HG03442 (cell line): ENCODE measurements at regions not wholly inside any gene's neighbourhood (a gene's known extent, or its start where the extent isn't known, plus 50 kb on each side); places are given as distances from the start of the nearest gene placed in this dataset.
A peak's percentile ranks its signal among the peaks of the same experiment; 100 is the strongest.
"Not testable (repeated sequence)": the region's sequence is repeated elsewhere in the genome, so short reads cannot be mapped to it uniquely, and the experiment has no call there.

Experiments used
- ATAC-seq: cut with Tn5 transposase; IDR thresholded peaks from one replicate; pipeline ENCODE4 v1.9.1; 2021; ENCODE audit warnings: mild to moderate bottlenecking, moderate library complexity; ENCODE audit not compliant: unreplicated experiment

DNA sequence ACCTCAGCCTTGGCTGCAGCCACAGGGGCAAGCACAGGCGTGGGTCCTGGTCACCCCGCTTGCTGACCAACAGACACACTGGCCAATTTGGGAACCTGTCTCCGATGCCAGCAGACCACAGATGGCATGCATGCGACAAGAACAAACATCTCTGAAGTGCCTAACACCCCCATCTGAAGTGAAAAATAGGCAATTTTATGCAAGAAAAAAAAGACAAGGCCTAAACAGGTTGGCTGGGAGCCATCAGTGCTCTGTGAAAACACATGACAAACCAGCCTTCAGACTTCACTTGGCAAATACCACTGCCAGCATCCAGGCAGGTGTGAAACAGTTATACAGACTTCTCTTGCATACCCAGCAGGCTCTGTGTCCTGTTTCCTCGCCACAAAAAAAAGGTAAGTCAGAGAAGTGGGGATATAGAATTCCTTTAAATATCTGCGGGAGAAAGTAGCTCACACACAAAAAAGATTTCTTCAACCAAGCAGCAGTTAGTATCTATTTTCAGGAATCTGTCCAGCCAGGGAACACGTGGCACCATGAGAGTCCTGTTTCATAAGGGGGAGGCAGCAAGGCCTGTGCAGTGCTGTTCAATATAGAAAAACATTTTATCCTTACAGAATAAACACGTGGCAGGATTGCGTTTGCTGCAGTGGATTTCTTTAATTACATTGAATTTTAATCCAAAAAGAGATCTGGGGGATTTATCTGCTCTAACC lies 293.4 kb upstream of the MKLN1 start:
- no peak for ATAC-seq

DNA sequence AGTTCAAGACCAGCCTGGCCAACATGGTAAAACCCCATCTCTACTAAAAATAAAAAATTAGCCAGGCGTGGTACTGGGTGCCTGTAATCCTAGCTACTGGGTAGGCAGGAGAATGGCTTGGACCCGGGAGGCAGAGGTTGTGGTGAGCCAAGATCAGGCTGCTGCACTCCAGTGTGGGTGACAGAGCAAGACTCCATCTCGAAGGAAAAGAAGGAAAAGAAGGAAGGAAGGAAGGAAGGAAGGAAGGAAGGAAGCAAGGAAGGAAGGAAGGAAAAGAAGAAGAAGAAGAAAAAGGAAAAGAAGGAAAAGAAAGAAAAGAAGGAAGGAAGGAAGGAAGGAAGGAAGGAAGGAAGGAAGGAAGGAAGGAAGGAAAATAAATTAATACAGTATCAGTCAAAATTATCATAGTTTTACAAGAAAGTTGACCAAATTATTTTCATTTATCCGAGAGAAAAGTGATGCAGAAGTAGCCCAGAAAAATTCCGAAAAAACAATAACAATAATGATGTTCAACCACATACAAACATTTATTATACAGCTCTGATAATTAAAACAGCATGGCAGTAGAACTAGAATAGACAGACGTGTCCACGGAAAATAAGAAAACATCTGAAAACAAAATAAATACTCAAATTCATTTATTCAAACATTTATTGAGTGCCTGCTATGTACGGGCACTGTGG lies 292.4 kb upstream of the MKLN1 start:
- no peak for ATAC-seq

DNA sequence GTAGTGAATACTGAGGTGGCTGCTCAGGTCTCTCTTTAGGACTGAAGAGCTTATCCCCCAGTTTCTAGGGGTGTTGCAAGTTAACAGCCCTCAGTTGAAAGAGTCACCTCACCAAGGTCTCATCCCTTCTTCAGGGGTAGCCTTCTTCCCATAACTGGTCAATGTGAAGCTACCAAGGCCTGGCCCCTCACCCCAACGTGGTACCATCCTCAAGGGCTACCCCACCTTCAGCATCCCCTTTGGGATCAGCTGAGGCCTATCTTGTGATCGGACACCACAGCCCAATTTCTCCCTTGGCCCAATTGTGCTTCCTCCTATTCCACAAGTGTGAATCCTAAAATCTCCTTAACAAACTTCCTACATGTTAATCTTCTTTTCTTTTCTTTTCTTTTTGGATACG lies 289.5 kb upstream of the MKLN1 start:
- ATAC-seq: no peak

DNA sequence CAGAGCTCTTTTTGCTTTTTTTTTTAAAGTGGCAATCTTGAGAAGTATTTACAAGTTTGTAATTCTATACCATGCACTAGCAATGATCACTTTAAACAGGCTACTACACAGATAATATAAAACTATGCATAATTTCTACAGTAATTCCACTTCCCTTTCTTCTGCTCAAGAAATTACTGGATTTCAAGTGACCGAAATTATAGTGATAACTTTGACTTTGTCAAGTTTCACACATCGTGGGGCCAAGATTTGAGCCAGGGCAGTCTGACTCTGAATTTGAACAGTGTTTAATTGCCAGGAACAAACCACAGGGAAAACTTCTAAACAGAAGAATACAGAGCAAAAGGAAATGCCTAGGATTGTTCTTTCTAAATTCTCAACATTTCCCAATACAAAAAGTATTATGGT lies 288.3 kb upstream of the MKLN1 start:
- ATAC-seq: no peak

DNA sequence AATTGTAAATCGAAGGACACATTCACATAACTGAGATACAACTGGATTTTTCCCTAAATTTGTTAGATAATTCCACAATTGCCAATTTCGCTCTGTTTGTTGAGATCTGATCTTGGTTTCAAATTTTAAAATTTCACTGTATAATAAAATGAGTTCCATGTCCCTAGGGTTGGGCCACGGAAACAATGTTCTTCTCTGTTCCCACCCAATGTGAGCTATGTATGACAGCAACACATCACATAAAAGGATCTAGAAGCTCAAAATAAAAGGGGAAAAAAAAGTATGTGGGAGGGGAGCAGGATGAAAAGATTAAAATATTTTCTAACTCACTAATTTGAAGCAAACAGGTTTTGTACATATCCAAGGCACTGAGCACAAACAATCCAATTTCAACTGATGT lies 287.8 kb upstream of the MKLN1 start:
- ATAC-seq: no peak

DNA sequence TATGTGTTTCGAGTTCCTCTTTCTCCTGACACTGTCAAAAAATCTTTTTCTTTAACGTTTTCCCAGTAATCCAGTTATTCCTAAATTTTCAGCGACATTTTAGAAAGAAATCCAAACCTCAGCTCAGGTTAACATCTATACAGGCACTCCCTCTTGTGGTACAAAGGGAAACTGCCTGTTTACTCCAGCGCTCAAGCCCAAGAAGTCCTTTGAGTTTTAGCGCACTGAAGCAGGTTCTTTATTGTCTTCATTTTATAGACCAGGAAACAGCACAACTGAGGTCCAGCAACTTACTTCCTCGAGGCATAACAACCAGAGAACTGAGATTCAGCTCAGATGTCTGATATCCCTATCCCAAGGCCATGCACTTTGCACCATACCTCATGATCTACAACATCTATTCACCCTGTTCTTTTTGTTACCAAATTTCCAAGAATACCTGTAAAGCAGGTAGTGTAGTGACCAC lies 287.2 kb upstream of the MKLN1 start:
- ATAC-seq: peak; percentile 52

DNA sequence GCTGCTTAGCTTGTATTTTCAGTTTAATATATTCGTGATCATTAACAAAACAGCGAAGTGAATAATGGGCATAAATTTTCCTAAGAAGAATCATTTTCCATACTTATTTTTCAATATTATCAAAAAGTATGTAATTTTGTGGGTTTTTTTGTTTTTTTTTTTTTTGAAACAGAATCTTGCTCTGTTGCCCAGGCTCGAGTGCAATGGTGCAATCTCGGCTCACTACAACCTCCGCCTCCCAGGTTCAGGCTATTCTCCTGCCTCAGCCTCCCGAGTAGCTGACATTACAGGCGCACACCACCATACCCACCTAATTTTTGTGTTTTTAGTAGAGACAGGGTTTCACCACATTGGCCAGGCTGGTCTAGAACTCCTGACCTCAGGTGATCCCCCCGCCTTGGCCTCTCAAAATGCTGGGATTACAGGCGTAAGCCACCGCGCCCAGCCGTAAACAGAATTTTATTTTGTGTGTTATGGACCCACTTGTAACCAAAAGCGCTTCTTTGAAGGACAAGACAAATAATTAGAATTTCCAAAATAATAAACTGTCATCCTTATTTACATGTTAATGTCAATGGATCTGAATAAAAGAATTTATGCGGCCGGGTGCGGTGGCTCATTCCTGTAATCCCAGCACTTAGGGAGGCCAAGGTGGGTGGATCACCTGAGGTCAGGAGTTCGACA lies 286.5 kb upstream of the MKLN1 start:
- not testable (repeated sequence) for ATAC-seq

DNA sequence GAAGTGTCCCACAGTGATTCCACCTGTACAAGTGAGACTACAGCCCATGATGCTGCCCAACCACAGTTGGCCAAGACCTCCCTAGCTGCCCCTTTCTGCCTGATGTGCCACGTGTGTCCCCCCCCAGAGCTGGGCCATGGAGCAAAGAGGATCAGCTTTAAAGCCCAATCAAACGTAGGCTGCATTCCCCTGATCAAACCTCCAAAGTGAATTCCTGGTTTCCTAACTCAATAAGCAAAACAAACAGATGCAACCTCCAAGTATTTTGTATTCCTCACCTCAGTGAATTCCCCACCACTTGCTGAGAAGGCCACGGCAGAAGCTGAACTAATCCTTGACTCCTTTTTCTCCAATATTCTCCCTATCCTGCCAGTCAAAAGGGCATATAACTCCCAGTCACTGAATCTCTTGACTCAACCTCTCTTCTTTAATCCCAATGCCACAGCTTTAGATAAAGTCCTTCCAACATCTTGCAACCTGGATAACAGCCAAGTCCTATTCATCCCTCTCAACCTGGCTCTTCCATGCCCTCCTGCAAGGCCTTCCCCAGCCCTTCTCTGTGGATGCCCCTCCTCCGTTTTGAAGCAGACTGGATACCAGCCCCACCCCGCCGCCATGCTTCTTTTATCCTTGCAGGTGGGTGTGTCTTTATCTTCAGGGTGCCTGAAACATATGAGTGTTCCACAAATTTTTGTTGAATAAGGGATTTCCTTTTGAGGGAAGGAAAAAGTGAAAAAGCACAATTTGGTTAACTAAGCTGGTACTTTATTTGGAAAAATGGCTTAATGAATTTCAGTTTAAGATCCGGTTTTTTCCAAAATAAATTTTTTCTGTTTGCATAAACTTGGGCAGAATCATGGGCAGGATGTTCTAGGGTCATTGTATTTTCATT lies 285.2 kb upstream of the MKLN1 start:
- no peak for ATAC-seq

DNA sequence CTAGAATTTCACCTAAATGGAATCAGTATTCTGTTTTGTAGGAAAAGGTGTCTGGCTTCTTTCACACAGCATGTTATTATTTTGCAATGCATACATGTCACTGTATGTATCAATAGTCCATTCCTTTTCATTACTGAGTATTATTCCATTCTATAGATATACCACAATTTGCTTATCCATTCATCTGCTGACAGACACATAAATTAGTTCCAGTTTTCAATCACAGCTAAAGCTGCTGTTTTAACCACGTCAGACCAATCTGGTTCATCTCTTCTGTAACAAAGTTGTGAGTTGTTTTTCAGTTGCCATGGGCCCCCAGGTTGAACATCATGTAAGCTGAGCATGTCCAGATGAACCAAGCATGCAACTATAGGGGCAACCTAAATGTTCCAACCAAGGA lies 282.1 kb upstream of the MKLN1 start:
- no peak for ATAC-seq

DNA sequence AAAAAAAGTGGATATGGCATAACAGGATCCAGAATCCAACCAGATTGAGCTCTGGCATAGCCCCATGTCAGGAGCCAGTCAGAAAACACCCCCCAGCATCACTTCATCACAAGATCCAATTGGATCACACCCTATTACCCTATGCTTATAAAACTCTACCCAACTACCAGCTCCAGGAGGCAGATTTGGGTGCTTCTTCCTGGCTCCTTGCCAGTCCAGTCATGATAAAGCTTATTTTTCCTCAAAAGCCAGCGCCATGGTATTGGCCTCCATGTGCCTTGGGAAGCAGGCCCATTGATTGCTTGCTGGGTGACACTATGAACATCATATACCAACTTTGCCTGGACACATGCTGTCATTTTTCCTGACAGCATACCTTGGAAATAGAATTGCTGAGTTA lies 281.4 kb upstream of the MKLN1 start:
- ATAC-seq: no peak

DNA sequence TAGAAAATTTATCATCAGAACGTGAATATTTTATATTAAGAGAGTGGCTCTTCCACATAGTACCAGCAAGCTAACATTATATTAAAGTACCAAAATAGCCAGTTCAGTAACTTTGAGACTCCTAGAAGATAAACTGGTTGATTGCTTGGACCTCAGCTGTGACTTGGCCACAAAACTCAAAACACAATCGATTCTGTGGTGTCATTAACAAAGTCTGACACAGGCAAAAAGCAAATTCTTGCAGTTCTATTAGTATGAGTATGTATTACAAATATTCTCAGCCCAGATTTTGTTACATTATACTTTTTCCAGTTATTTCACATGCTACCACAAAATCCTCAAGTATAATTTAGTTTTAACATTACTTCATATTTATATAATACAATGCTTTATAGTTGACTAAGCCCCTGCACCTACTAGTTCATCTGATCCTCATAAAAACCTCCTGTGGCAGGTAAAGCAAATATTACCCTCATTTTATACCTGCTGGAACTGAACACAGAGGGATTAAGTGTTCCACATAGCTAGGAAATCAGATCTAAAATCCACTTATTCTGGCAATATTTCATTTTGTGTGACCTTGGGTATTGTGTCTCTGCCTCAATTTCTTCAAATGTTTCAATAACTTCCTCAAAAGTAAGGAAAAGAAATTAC lies 279.9 kb upstream of the MKLN1 start:
- ATAC-seq: no peak

DNA sequence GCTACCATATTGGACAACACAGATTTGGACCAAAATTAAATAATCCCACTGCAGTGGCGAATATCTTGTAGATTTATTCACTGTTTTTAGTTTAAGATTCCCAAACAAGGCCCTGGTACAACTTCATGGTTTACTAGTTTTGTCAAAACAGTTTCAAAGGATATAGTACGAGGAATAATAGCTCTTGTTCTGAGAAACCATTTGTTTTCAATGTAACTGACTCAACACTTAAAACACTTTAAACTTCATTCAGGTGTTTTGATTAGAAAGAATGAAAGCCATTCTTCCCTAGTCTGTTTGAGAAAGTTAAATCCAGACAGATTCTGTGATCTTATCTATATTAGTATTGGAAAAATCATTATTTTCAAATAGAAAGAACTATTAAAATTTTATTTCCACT lies 276.4 kb upstream of the MKLN1 start:
- no peak for ATAC-seq

DNA sequence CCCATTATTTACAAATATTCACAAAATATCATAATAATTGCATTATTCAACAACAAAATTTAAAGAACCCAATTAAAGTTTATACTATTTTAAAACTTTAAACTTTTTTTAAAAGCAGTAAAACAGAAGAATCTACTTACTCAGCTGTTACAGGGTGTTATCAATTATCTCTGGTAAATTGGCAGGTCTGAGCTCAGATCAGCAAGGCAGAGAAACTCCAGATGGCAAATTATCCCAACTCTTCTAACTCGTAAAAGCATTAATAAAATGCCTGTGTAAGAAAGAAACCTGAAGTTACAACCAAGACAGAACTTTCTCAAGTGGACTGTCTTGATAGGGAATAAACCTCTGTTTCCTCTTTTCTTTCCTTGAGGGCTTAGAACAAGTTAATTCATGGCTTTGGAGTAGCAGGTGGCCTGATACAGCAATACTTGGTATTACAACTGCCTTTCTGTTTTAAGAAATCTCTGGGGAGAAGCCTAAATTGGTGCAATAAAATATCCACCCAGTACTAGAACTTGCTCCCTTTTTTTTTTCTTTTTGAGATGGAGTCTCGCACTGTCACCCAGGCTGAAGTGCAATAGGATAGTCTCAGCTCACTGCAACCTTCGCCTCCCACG lies 275.3 kb upstream of the MKLN1 start:
- no peak for ATAC-seq

DNA sequence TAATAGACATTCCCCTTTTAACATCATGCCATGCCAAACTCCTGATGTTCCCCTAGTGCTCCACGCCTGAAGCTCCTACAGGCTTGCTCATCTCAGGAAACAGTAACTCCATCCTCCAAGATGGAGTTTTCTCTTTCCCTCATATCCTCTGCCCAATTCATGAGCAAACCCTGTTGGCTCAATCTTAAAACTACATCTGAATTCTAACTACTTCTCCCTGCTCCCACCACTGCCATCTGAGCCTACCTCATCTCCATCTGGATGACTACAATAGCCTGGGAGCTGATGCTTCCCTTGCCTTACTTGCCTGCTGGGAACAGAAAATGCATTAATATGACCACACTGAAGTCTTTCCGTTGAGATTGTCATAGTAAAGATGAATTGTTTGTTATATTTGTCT lies 271.7 kb upstream of the MKLN1 start:
- ATAC-seq: no peak

DNA sequence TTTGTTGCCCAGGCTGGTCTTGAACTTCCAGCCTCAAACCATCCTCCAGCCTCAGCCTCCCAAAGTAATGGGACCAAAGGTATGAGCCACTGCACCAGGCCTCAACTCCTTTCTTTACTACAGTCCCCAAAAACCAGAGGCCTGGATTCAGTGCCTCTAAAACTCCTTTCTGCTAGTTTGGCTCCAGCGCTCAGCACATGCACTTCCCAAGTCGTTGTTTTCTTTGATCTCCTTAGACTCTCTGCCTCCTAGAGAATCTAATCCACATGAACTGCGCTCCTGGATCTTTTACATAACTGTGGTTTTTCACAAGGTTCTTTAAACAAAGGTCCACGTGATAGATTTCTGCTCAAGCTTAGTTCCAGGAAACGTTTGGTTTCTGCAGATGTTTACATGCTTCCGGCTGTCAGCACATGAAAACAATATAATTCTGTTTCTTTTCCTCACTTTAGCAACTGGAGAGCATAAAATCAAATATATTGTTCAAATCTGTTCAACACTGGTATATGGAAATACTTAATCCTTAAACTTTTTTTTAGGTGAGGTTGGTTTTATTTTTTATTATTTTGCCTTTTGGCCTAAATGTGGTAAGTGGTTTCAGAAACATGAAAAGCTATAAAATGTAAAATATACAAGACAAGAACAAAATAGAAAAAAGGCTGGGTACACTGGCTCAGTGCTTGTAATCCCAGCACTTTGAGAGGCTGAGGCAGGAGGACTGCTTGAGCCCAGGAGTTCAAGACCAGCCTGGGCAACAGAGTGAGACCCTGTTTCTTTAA lies 270.5 kb upstream of the MKLN1 start:
- no peak for ATAC-seq

DNA sequence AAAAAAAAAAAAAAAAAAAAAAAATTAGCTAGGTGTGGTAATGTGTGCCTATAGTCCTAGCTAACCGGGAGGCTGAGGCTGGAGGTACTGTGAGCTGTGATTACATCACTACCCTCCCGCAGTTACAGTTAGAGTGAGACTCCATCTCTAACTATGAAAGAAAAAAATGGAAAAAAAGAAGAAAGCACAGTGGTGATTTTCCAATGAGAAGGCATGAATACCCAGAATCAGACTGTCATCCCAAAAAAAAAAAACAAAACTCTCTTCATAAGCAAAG lies 269.9 kb upstream of the MKLN1 start:
- ATAC-seq: no peak

DNA sequence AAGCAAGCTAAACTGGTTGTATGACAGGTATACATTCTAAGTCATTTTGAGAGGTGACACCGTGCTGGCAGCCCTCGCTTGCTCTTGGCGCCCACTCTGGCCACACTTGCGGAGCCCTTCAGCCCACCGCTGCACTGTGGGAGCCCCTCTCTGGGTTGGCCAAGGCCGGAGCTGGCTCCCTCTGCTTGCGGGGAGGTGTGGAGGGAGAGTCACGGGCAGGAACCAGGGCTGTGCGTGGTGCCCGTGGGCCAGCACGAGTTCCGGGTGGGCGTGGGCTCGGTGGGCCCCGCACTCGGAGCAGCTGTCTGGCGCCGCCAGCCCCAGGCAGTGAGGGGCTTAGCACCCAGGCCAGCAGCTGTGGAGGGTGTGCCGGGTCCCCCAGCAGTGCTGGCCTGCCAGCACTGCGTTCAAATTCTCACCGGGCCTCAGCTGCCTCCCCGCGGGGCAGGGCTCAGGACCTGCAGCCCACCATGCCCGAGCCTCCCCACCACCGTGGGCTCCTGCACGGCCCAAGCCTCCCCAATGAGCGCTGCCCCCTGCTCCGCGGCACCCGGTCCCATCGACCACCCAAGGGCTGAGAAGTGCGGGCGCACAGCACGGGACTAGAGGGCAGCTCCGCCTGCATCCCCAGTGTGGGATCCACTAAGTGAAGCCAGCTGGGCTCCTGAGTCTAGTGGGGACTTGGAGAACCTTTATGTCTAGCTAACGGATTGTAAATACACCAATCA lies 269.0 kb upstream of the MKLN1 start:
- not testable (repeated sequence) for ATAC-seq

DNA sequence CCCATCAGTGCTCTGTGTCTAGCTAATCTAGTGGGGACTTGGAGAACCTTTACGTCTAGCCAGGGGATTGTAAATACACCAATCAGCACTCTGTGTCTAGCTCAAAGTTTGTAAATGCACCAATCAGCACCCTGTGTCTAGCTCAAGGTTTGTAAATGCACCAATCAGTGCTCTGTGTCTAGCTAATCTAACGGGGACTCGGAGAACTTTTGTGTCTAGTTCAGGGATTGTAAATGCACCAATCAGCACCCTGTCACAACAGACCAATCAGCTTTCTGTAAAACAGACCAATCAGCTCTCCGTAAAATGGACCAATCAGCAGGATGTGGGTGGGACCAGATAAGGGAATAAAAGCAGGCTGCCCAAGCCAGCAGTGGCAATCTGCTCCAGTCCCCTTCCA lies 268.3 kb upstream of the MKLN1 start:
- not testable (repeated sequence) for ATAC-seq

DNA sequence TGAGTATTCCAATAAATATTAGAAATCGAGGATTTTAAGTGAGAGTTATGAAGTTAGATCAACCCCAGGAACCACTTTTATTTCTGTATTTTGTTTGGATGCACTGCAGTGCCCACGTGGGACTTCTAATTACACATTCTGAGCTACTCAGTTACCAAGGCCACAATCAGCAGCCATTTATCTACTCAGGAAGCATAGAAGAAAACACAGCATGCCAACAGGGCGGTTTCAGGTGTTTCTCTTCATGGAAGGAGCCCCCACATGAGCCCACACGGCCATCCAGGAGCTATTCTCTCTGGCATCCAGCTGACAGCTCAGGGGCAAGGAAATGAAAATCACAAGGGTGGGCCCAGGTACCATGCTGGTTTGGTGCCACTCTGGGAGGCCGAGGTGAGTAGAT lies 266.5 kb upstream of the MKLN1 start:
- ATAC-seq: no peak
